PFSK-1 (cell line): ENCODE measurements at regions not wholly inside any gene's neighbourhood (a gene's known extent, or its start where the extent isn't known, plus 50 kb on each side); places are given as distances from the start of the nearest gene placed in this dataset.

Source experiments
- FOXP2 ChIP-seq: optimal IDR thresholded peaks from 2 replicates; pipeline ENCODE3; 2011; ENCODE audit warnings: borderline replicate concordance, control low read depth, inconsistent platforms; ENCODE audit not compliant: insufficient read depth; ENCODE audit errors: extremely low read length, extremely low read depth
- POLR2AphosphoS5 ChIP-seq: IDR thresholded peaks from 2 replicates; pipeline ENCODE4 v1.6.1; 2012; ENCODE audit warnings: low read depth, mild to moderate bottlenecking, control low read depth, low read length, moderate library complexity
- REST ChIP-seq, 2 experiments: IDR thresholded peaks; 2 replicates each; pipeline versions ENCODE4 v1.6.1 to v1.8.0; 2011 to 2012; ENCODE audit warnings: low read depth in 2 of 2, low read length in 2 of 2, control low read depth in 1 of 2, inconsistent platforms in 1 of 2, mild to moderate bottlenecking in 1 of 2, moderate library complexity in 1 of 2; ENCODE audit not compliant: insufficient read depth in 1 of 2
- SIN3A ChIP-seq: IDR thresholded peaks from 2 replicates; pipeline ENCODE4 v1.6.1; 2012; ENCODE audit warnings: mild to moderate bottlenecking, low read length, moderate library complexity, borderline replicate concordance; ENCODE audit not compliant: insufficient read depth
- TAF1 ChIP-seq: IDR thresholded peaks from 2 replicates; pipeline ENCODE4 v1.6.1; 2012; ENCODE audit warnings: low read length, control low read depth, borderline replicate concordance; ENCODE audit not compliant: insufficient read depth

GRCh38 chr3:124360563-124360962 lies 368.6 kb upstream of the ROPN1 start:
- TF ChIP-seq SIN3A: no peak
- TF ChIP-seq REST (IDR thresholded peaks at IDR 0.05; ENCODE audit: insufficient read depth in 1 of 2, low read depth in 2 of 2, low read length in 2 of 2): no peak
- no peak for TF ChIP-seq POLR2AphosphoS5
- TF ChIP-seq FOXP2: no peak
- no peak for TF ChIP-seq TAF1

GRCh38 chr3:124361566-124361965 lies 368.7 kb upstream of the UMPS start:
- TF ChIP-seq REST (IDR thresholded peaks at IDR 0.05; ENCODE audit: insufficient read depth in 1 of 2, low read depth in 2 of 2, low read length in 2 of 2) (no peak), POLR2AphosphoS5 (no peak), FOXP2 (no peak), SIN3A (no peak), TAF1 (no peak)

GRCh38 chr3:124362455-124362854 lies 367.8 kb upstream of the UMPS start:
- TF ChIP-seq SIN3A (no peak), FOXP2 (no peak), TAF1 (no peak), REST (IDR thresholded peaks at IDR 0.05; ENCODE audit: insufficient read depth in 1 of 2, low read depth in 2 of 2, low read length in 2 of 2) (no peak), POLR2AphosphoS5 (no peak)

- no peak for TF ChIP-seq TAF1
- TF ChIP-seq POLR2AphosphoS5: no peak
- TF ChIP-seq SIN3A: no peak
- no peak for TF ChIP-seq FOXP2
- no peak for TF ChIP-seq REST (IDR thresholded peaks at IDR 0.05; ENCODE audit: insufficient read depth in 1 of 2, low read depth in 2 of 2, low read length in 2 of 2)
These were observed 366.8 kb upstream of the UMPS start for GRCh38 chr3:124363476-124363875.

- TF ChIP-seq SIN3A (no peak), FOXP2 (no peak), TAF1 (no peak), REST (IDR thresholded peaks at IDR 0.05; ENCODE audit: insufficient read depth in 1 of 2, low read depth in 2 of 2, low read length in 2 of 2) (no peak), POLR2AphosphoS5 (no peak)
These were observed 365.8 kb upstream of the UMPS start for GRCh38 chr3:124364317-124365020.
